Spinal cord (tissue), 9 donors: ENCODE measurements at regions not wholly inside any gene's neighbourhood (a gene's known extent, or its start where the extent isn't known, plus 50 kb on each side); places are given as distances from the start of the nearest gene placed in this dataset.
A peak's percentile ranks its signal among the peaks of the same experiment; 100 is the strongest.

Experiments
- DNase-seq, 6 donors: peaks; one replicate each; pipeline versions ENCODE4 v3.0.0 to v3.0.0-alpha.2; 2013 to 2015; ENCODE audit warnings: low spot score in 6 of 6, low read depth in 4 of 6
- H3K27ac ChIP-seq: one replicate; pipeline ENCODE4 v1.5.1; 2013; ENCODE audit warnings: low read depth, low read length, control low read depth
- H3K27me3 ChIP-seq: one replicate; pipeline ENCODE4 v1.6.1; 2013; ENCODE audit warnings: low read length; ENCODE audit not compliant: control insufficient read depth, insufficient read depth
- H3K36me3 ChIP-seq: one replicate; pipeline ENCODE4 v1.6.1; 2013; ENCODE audit warnings: low read length; ENCODE audit not compliant: control insufficient read depth, insufficient read depth
- H3K4me1 ChIP-seq: one replicate; pipeline ENCODE4 v1.6.1; 2013; ENCODE audit warnings: low read length; ENCODE audit not compliant: control insufficient read depth, insufficient read depth
- H3K4me3 ChIP-seq: one replicate; pipeline ENCODE4 v1.5.1; 2013; ENCODE audit warnings: low read depth, low read length, control low read depth
- H3K9me3 ChIP-seq: one replicate; pipeline ENCODE4 v1.6.1; 2013; ENCODE audit warnings: low read length; ENCODE audit not compliant: control insufficient read depth, insufficient read depth
- WGBS: methylation state at CpG from one replicate; pipeline ENCODE4 v1.1.5; 2013; ENCODE audit warnings: missing lambda C conversion rate; ENCODE audit not compliant: insufficient coverage; 5-methylcytosine and 5-hydroxymethylcytosine counted together
- donor health status: healthy.

DNA sequence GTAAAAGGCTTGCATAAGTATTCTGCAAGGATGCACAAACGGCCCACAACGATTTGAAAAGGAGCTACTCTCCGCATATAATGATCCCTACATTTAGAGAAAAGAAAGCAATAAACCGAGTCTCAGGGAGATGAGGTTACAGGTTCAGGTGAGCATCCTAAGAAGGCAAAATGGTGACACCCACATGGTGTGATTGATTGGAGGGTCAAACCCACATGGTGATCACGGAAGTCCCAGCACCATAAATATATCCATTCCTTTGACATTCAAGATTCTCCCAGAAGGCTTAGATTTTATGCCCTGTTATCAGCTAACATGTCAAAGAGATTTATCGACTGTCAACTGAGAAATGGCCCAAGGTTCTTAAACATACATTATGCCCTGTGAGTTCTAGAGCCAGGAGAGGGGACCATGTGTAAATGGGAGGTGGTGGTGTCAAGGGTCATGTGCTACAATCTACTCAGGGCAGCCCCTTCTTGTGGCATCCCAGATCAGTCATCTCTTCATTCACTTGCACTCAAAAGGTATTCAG is 282.2 kb downstream of the EMP1 start:
- no peak overlapping the region for H3K4me3 ChIP-seq
- no CpG with 5 or more reads among the region's 6 CpGs for WGBS
- H3K27me3 ChIP-seq = no peaks in the 10 kb centered on the region
- no peak for DNase-seq
- H3K9me3 ChIP-seq = no peaks in the 10 kb centered on the region
- peaks cover 4% of the 10 kb centered on the region for H3K4me1 ChIP-seq
- H3K27ac ChIP-seq = no peak overlapping the region
- H3K36me3 ChIP-seq = no peaks in the 10 kb centered on the region

DNA sequence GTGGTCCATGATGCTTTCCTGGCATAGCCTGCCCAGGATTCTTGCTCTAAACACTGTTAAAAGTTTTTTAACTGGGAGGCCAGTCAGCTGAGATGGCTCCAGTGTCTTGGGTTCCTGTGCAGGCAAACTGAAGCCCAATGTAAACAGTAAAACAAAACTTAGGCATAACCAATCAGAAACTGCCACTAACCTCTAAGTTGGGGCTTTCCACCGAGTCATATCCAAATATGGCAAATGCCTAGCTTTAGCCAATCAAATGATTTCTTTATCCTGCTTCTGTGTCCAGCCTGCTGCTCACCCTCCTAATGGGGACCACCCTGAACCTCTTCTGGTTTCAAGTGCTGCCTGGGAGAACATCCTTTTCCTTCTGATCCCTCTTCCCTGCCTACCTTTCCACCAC is 277.9 kb downstream of the EMP1 start:
- peaks cover 4% of the 10 kb centered on the region for H3K4me1 ChIP-seq
- H3K9me3 ChIP-seq = no peaks in the 10 kb centered on the region
- 94% methylated on average over 1 of the region's 1 CpG for WGBS
- no peak for DNase-seq
- H3K4me3 ChIP-seq = no peak overlapping the region
- H3K27me3 ChIP-seq = no peaks in the 10 kb centered on the region
- no peaks in the 10 kb centered on the region for H3K36me3 ChIP-seq
- no peak overlapping the region for H3K27ac ChIP-seq

DNA sequence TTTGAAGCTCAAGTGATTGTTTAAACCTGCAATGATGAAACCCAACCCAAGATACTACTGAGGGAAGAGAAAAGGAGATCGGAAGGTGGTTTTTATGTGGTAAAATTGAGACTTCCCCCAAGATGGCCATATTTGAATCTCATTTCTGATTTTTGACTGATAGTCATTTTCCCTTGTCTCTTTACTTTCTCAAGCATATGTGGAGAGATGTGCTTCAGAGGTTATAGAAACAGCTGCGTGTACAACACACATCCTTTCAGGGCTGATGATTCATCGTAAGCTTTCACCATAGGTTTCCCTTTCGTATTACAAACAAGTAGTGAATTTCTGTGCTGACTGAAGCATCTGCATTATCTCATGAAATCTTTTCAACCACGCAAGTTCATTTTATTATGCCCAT is 276.2 kb downstream of the EMP1 start:
- Histone ChIP-seq H3K27me3 (no peaks in the 10 kb centered on the region), H3K9me3 (no peaks in the 10 kb centered on the region), H3K27ac (no peak overlapping the region), H3K36me3 (no peaks in the 10 kb centered on the region), H3K4me1 (peaks cover 4% of the 10 kb centered on the region), H3K4me3 (no peak overlapping the region)
- DNase-seq = no peak
- WGBS = 100% methylated on average over 2 of the region's 5 CpGs

DNA sequence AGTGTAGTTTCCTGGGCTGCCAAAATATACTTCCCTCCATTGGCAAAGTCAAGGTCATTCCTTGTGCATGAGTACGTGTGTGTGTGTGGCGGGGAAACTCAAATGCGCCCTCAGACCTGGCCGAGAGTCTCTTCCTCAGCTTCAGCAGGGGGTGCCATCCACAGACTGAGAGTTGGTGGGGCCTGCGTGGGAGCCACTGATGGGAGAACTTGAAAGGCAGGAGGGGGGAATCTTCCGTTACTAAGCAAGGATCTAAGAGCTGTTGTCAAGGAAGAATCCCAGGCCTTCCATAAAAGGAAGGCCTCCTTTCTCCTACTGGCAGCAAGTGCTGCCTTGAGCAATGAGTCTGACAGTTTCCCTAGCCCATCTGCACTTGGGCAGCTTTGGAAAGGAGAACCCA is 274.9 kb downstream of the EMP1 start:
- no peaks in the 10 kb centered on the region for H3K27me3 ChIP-seq
- H3K4me1 ChIP-seq = peaks cover 4% of the 10 kb centered on the region
- no peak overlapping the region for H3K4me3 ChIP-seq
- H3K9me3 ChIP-seq = no peaks in the 10 kb centered on the region
- H3K27ac ChIP-seq = no peak overlapping the region
- no peak for DNase-seq
- H3K36me3 ChIP-seq = no peaks in the 10 kb centered on the region
- 82% methylated on average over 3 of the region's 6 CpGs for WGBS

DNA sequence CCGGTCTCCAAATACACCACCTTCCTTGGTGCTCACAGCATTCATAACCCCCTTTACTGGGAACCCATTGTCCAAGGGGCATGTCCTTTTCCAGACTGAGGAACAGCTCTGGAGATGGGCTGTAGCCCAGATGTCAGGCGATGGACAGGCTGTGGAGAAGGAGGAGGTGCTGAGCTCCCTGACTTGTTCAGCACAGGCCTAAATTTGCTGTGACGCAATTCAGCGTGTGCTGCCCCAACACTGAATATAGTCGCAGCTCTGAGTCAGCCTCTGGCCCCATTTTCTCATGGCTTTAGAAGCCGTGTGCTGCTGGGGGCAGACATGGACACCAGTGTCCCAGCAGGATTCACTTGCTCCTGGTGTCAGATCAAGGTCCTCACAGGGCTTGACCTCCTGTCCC is 269.1 kb downstream of the EMP1 start:
- no peak for DNase-seq
- 90% methylated on average over 6 of the region's 6 CpGs for WGBS
- no peak overlapping the region for H3K27ac ChIP-seq

DNA sequence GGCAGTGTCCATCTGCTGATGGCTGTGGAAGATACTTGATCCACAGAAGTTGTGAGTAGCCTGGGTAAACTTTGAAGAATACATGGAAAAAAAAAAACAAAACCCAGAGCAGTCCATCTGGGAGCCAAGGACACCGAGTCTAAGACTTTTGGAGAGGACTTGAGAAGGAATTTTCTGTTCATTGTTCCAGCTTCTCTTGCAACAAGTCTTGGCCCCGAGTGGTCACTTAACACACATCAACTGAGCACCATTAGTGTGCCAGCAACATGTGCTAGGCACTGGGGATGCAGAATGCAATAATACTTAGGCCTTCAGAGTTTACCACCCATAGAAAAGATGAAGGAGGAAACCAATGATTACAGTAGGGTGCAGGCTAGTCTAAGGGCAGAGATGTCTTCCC is 266.7 kb downstream of the EMP1 start:
- 100% methylated on average over 1 of the region's 2 CpGs for WGBS
- no peaks in the 10 kb centered on the region for H3K27me3 ChIP-seq

More for the DNA sequence above, 269.1 kb downstream of the EMP1 start:
- no peaks in the 10 kb centered on the region for H3K27me3 ChIP-seq
- no peaks in the 10 kb centered on the region for H3K36me3 ChIP-seq
- H3K9me3 ChIP-seq = no peaks in the 10 kb centered on the region
- H3K4me3 ChIP-seq = no peak overlapping the region
- H3K4me1 ChIP-seq = no peaks in the 10 kb centered on the region

DNA sequence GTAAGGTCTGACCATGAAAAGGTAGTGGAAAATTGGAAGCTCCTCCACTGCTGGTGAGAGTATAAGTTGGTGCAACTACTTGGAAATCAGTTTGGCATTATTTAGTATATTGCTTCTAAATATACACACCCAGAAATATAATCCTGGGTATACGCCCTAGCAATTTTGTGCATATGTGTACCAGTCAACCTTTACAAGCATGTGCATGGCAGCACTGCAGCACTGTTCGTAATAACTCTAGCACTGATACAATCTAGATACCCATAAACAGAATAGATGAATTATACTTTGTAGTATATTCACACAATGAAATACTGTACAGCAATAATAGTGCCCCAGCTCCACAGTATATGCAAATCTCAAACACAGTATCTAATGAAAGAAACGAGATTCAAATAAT is 265.9 kb downstream of the EMP1 start:
- Histone ChIP-seq H3K9me3 (no peaks in the 10 kb centered on the region), H3K36me3 (no peaks in the 10 kb centered on the region), H3K4me1 (no peaks in the 10 kb centered on the region), H3K4me3 (no peak overlapping the region), H3K27ac (no peak overlapping the region), H3K27me3 (no peaks in the 10 kb centered on the region)
- no CpG with 5 or more reads among the region's 3 CpGs for WGBS
- DNase-seq = no peak

More for the DNA sequence above, 266.7 kb downstream of the EMP1 start:
- Histone ChIP-seq H3K4me1 (no peaks in the 10 kb centered on the region), H3K27ac (no peak overlapping the region), H3K36me3 (no peaks in the 10 kb centered on the region), H3K4me3 (no peak overlapping the region), H3K9me3 (no peaks in the 10 kb centered on the region)
- DNase-seq = no peak

DNA sequence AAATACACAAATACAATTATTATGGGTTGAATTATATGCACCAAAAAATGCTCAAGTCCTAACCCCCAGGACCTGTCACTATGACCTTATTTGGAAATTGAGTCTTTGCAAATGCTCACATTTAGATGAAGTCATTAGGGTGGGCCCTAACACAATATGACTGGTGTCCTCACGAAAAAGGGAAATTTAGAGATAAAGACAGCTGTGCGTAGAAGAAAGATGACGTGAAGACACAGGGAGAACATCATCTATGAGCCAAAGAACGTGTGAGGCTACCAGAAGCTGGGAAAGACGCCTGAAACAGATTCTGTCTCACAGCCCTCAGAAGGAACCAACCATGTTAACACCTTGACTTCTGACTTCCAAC is 259.2 kb downstream of the EMP1 start:
- H3K27ac ChIP-seq = no peak overlapping the region
- DNase-seq = no peak
- WGBS = 96% methylated on average over 5 of the region's 5 CpGs
- no peaks in the 10 kb centered on the region for H3K36me3 ChIP-seq
- H3K9me3 ChIP-seq = no peaks in the 10 kb centered on the region
- H3K4me3 ChIP-seq = no peak overlapping the region
- H3K27me3 ChIP-seq = no peaks in the 10 kb centered on the region
- H3K4me1 ChIP-seq = no peaks in the 10 kb centered on the region

DNA sequence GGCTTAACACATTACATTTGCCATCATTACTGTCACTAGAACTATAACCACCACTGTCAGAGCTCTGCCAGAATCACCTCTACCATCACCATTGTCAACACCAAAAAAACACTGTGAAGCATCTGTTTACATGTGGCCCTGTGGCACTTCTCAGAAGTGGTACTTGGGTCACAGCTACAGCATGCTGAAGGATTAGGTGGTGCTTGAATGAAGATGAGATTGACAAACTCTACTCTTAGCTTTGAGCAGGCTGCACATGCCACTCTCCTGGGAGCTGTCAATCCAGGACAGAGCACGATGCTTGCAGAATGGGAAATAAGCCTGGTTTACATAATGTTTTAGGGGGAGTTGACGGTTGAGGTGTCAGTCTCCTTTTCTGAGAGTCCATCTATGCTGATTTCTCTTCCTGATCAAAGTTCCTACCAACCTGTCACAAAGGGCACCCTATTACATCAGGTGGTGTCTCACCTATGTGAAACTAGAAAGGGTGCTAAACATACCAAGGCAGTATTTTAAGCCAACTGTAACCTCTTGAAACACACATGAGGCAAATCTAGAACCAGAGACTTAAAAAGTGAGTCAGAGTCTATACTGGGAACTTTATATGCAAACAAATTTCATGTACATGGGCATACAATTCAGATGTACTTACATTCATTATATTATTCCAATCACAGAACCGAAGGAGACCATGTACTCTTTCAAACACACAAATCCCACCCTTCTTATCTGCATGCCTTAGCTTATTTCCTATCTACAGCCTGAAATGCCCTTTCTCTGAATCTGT is 258.7 kb downstream of the EMP1 start:
- H3K36me3 ChIP-seq = no peaks in the 10 kb centered on the region

DNA sequence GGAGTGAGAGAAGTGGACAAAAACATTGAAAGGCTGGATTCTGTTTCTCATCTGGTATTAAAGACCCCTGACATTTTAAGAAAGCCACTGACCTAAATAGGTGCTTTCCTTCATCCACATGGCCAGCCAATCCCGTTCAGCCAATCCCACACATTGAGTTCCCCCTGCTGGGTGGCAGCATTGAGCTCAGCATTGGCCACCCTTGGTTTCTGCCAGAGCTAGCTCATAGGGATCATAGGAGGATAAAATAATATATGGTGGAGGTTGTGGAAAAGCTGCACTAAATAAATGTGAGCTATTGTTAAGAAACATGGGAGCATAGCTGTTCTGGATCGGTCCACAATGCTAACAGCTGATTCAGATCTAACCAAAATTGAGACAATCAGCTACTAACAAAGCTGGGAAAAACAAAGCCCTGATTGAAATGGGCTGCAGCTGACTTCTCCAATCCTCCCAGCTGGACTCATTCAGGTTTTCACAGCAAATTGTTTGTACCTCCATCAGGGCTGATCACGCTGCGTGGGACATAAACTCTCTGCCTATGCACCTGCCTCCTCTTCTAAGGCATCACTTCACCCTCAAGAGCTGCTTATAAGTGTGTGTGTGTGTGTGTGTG is 256.5 kb downstream of the EMP1 start:
- H3K27me3 ChIP-seq = no peaks in the 10 kb centered on the region
- no peaks in the 10 kb centered on the region for H3K36me3 ChIP-seq
- H3K4me3 ChIP-seq = no peak overlapping the region
- WGBS = 33% methylated on average over 1 of the region's 4 CpGs
- H3K9me3 ChIP-seq = no peaks in the 10 kb centered on the region
- H3K27ac ChIP-seq = no peak overlapping the region
- H3K4me1 ChIP-seq = no peaks in the 10 kb centered on the region
- peak in 2 of 6 donors; percentile 31 to 33 for DNase-seq

More for the DNA sequence above, 258.7 kb downstream of the EMP1 start:
- no peaks in the 10 kb centered on the region for H3K4me1 ChIP-seq
- no peak overlapping the region for H3K4me3 ChIP-seq
- WGBS = 67% methylated on average over 1 of the region's 3 CpGs
- no peak overlapping the region for H3K27ac ChIP-seq
- DNase-seq = no peak
- H3K9me3 ChIP-seq = no peaks in the 10 kb centered on the region
- no peaks in the 10 kb centered on the region for H3K27me3 ChIP-seq
